Peyer's patch (tissue), 4 donors: ENCODE measurements at regions not wholly inside any gene's neighbourhood (a gene's known extent, or its start where the extent isn't known, plus 50 kb on each side); places are given as distances from the start of the nearest gene placed in this dataset.

ENCODE experiments used
- DNase-seq, 3 donors: peaks; one replicate each; pipeline ENCODE4 v3.0.0-alpha.2; 2017 to 2019
- H3K27ac ChIP-seq, 4 donors: fragments of 200-600 bp; sonication (generic); one replicate each; pipeline ENCODE4 v1.5.1; 2016 to 2019
- H3K27me3 ChIP-seq, 2 donors: fragments of 200-600 bp; sonication (generic); one replicate each; pipeline ENCODE4 v1.5.1; 2019
- H3K36me3 ChIP-seq, 3 donors: fragments of 200-600 bp; sonication (generic); one replicate each; pipeline ENCODE4 v1.5.1; 2016 to 2019
- H3K4me1 ChIP-seq, 4 donors: fragments of 200-600 bp; sonication (generic); one replicate each; pipeline ENCODE4 v1.5.1; 2016 to 2019
- H3K4me3 ChIP-seq, 4 donors: fragments of 200-600 bp; sonication (generic); 1 replicate in 3 of 4; 2 replicates in 1 of 4; pipeline ENCODE4 v1.5.1; 2016 to 2019; ENCODE audit warnings: mild to moderate bottlenecking in 1 of 4
- H3K9me3 ChIP-seq, 4 donors: fragments of 200-600 bp; sonication (generic); one replicate each; pipeline ENCODE4 v1.5.1; 2016 to 2019; ENCODE audit warnings: mild to moderate bottlenecking in 1 of 4
- POLR2A ChIP-seq, 2 donors: fragments of 450-650 bp; IDR thresholded peaks; one replicate each; pipeline ENCODE4 v1.5.1; 2017; ENCODE audit warnings: antibody characterized with exemption in 2 of 2, mild to moderate bottlenecking in 2 of 2, moderate library complexity in 2 of 2
- TF ChIP-seq, protein P1 (sequence below), 6 experiments: fragments of 450-650 bp in 4 of 6; fragments of 200-600 bp in 2 of 6; sonication (generic) in 1 of 6; IDR thresholded peaks; one replicate each; pipeline ENCODE4 v1.5.1; 2017 to 2019; ENCODE audit warnings: antibody characterized with exemption in 6 of 6, mild to moderate bottlenecking in 3 of 6, moderate library complexity in 1 of 6

- no peak for DNase-seq
- Histone ChIP-seq H3K36me3 (no peaks in the 10 kb centered on the region), H3K9me3 (no peaks in the 10 kb centered on the region), H3K4me1 (peaks cover 0 to 11% (median 0%) of the 10 kb centered on the region in 4 donors), H3K27ac (peak overlapping the region in 1 of 4 donors; percentile 67), H3K4me3 (no peak overlapping the region), H3K27me3 (no peaks in the 10 kb centered on the region)
- TF ChIP-seq, protein P1, sequence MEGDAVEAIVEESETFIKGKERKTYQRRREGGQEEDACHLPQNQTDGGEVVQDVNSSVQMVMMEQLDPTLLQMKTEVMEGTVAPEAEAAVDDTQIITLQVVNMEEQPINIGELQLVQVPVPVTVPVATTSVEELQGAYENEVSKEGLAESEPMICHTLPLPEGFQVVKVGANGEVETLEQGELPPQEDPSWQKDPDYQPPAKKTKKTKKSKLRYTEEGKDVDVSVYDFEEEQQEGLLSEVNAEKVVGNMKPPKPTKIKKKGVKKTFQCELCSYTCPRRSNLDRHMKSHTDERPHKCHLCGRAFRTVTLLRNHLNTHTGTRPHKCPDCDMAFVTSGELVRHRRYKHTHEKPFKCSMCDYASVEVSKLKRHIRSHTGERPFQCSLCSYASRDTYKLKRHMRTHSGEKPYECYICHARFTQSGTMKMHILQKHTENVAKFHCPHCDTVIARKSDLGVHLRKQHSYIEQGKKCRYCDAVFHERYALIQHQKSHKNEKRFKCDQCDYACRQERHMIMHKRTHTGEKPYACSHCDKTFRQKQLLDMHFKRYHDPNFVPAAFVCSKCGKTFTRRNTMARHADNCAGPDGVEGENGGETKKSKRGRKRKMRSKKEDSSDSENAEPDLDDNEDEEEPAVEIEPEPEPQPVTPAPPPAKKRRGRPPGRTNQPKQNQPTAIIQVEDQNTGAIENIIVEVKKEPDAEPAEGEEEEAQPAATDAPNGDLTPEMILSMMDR (IDR thresholded peaks at IDR 0.05): no peak
- TF ChIP-seq POLR2A (IDR thresholded peaks at IDR 0.05): no peak
Measured at GRCh38 chr12:92436856-92437255, 265.9 kb upstream of the PLEKHG7 start.

- no peak for TF ChIP-seq POLR2A (IDR thresholded peaks at IDR 0.05)
- TF ChIP-seq, protein P1 (IDR thresholded peaks at IDR 0.05): no peak
- Histone ChIP-seq H3K36me3 (no peaks in the 10 kb centered on the region), H3K27ac (peak overlapping the region in 1 of 4 donors; percentile 48), H3K4me3 (no peak overlapping the region), H3K9me3 (no peaks in the 10 kb centered on the region), H3K4me1 (peaks cover 0 to 11% (median 0%) of the 10 kb centered on the region in 4 donors), H3K27me3 (no peaks in the 10 kb centered on the region)
- DNase-seq: peak in 1 of 3 donors; percentile 37
Measured at GRCh38 chr12:92434607-92435025, 268.2 kb upstream of the PLEKHG7 start.

GRCh38 chr12:92432724-92433441 is 269.9 kb upstream of the PLEKHG7 start:
- Histone ChIP-seq H3K36me3 (no peaks in the 10 kb centered on the region), H3K4me1 (peaks cover 0 to 11% (median 0%) of the 10 kb centered on the region in 4 donors), H3K27me3 (no peaks in the 10 kb centered on the region), H3K4me3 (no peak overlapping the region), H3K9me3 (no peaks in the 10 kb centered on the region), H3K27ac (peak overlapping the region in 2 of 4 donors; percentile 11 to 48)
- TF ChIP-seq POLR2A (IDR thresholded peaks at IDR 0.05): no peak
- TF ChIP-seq, protein P1 (IDR thresholded peaks at IDR 0.05): no peak
- DNase-seq: no peak

- DNase-seq: peak in 2 of 3 donors; percentile 73 to 80
- TF ChIP-seq, protein P1 (IDR thresholded peaks at IDR 0.05): peak in 2 of 6 experiments; percentile 7 to 14
- no peak for TF ChIP-seq POLR2A (IDR thresholded peaks at IDR 0.05)
- Histone ChIP-seq H3K36me3 (no peaks in the 10 kb centered on the region), H3K4me3 (no peak overlapping the region), H3K4me1 (peaks cover 0 to 4% (median 0%) of the 10 kb centered on the region in 4 donors), H3K27me3 (no peaks in the 10 kb centered on the region), H3K27ac (no peak overlapping the region), H3K9me3 (no peaks in the 10 kb centered on the region)
Measured at GRCh38 chr12:92431146-92431545, 271.6 kb upstream of the PLEKHG7 start.

DNA sequence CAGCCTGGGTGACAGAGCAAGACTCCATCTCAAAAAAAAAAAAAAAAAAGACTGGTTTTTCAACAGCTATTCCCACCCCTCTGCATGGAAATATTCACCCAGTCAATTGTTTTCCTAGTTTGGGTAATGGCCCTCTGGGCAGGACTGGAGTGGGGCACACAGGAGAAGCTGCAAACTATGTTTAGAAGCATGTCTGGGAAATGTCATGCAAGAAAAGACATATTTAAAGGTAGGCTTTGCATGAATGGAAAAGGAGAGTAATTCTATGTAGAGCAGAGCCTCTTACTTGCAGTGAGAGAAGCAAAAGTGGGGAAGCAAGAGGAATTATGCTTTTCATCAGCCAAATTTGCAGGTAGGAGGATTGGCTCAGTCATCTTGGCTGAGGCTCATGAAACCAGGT is 276.5 kb upstream of the PLEKHG7 start:
- no peak for TF ChIP-seq POLR2A (IDR thresholded peaks at IDR 0.05)
- TF ChIP-seq, protein P1 (IDR thresholded peaks at IDR 0.05): no peak
- H3K27ac ChIP-seq: no peak overlapping the region

More for the DNA sequence above, 276.5 kb upstream of the PLEKHG7 start:
- Histone ChIP-seq H3K36me3 (no peaks in the 10 kb centered on the region), H3K4me1 (no peaks in the 10 kb centered on the region), H3K27me3 (no peaks in the 10 kb centered on the region), H3K9me3 (no peaks in the 10 kb centered on the region), H3K4me3 (no peak overlapping the region)
- no peak for DNase-seq
